PC-9 (cell line): ENCODE measurements at regions not wholly inside any gene's neighbourhood (a gene's known extent, or its start where the extent isn't known, plus 50 kb on each side); places are given as distances from the start of the nearest gene placed in this dataset.

Experiments
- CTCF ChIP-seq: fragments of 200-600 bp; sonication (generic); conservative IDR thresholded peaks from 2 replicates; pipeline ENCODE4 v1.6.1; 2017; ENCODE audit warnings: mixed run types, antibody characterized with exemption, mild to moderate bottlenecking, moderate library complexity
- EZH2 ChIP-seq: fragments of 200-600 bp; sonication (generic); IDR thresholded peaks from 2 replicates; pipeline ENCODE4 v1.8.0; 2017; ENCODE audit warnings: antibody characterized with exemption, low read depth

GRCh38 chr5:174229514-174230370 is 184.2 kb downstream of the NSG2 start:
- TF ChIP-seq CTCF (no peak), EZH2 (no peak)
